Mesodermal cell (in vitro differentiated cells): ENCODE measurements at regions not wholly inside any gene's neighbourhood (a gene's known extent, or its start where the extent isn't known, plus 50 kb on each side); places are given as distances from the start of the nearest gene placed in this dataset.

Experiments
- H3K27ac ChIP-seq: 2 replicates; pipeline ENCODE4 v1.7.0; 2013; ENCODE audit warnings: mild to moderate bottlenecking, low read depth, low read length, moderate library complexity; ENCODE audit not compliant: severe bottlenecking
- H3K36me3 ChIP-seq: 2 replicates; pipeline ENCODE4 v1.7.1; 2013; ENCODE audit warnings: mild to moderate bottlenecking, low read length, moderate library complexity; ENCODE audit not compliant: control insufficient read depth, insufficient read depth
- H3K4me1 ChIP-seq: one replicate; pipeline ENCODE4 v1.7.1; 2013; ENCODE audit warnings: mild to moderate bottlenecking, low read length; ENCODE audit not compliant: insufficient read depth, control insufficient read depth, poor library complexity, severe bottlenecking
- H3K4me3 ChIP-seq: 2 replicates; pipeline ENCODE4 v1.7.0; 2013; ENCODE audit warnings: low read length, control low read depth, mild to moderate bottlenecking; ENCODE audit not compliant: insufficient read depth, poor library complexity, severe bottlenecking; ENCODE audit errors: extremely low read depth
- H3K9me3 ChIP-seq: 2 replicates; pipeline ENCODE4 v1.7.1; 2013; ENCODE audit warnings: mild to moderate bottlenecking, low read length, moderate library complexity; ENCODE audit not compliant: control insufficient read depth
- WGBS, 2 experiments: methylation state at CpG; one replicate each; pipeline ENCODE4 v1.1.5; 2013; ENCODE audit warnings: missing lambda C conversion rate in 2 of 2; ENCODE audit not compliant: insufficient coverage in 2 of 2; 5-methylcytosine and 5-hydroxymethylcytosine counted together

- 80 to 84% methylated on average over 6 to 11 of the region's 16 CpGs for WGBS, 2 experiments
- Histone ChIP-seq H3K4me3 (no peak overlapping the region), H3K9me3 (no peaks in the 10 kb centered on the region), H3K36me3 (no peaks in the 10 kb centered on the region), H3K4me1 (peaks cover 7% of the 10 kb centered on the region), H3K27ac (no peak overlapping the region)
Measured at GRCh38 chr21:35294231-35294898, 245.3 kb upstream of the RUNX1 start.

- Histone ChIP-seq H3K9me3 (peaks cover 4% of the 10 kb centered on the region), H3K4me1 (peaks cover 7% of the 10 kb centered on the region), H3K27ac (no peak overlapping the region), H3K36me3 (no peaks in the 10 kb centered on the region), H3K4me3 (no peak overlapping the region)
- WGBS, 2 experiments, result 100% methylated on average over 1 of the region's 3 CpGs; no CpG with 5 or more reads in 1 of the 2 experiments
Measured at GRCh38 chr21:35291973-35292627, 243.0 kb upstream of the RUNX1 start.

- no peak overlapping the region for H3K4me3 ChIP-seq
- WGBS, 2 experiments, result 90 to 100% methylated on average over 1 to 3 of the region's 3 CpGs
- H3K27ac ChIP-seq, result no peak overlapping the region
- peaks cover 6% of the 10 kb centered on the region for H3K9me3 ChIP-seq
- H3K4me1 ChIP-seq, result peaks cover 7% of the 10 kb centered on the region
- no peaks in the 10 kb centered on the region for H3K36me3 ChIP-seq
Measured at GRCh38 chr21:35291034-35291433, 241.9 kb upstream of the RUNX1 start.

- Histone ChIP-seq H3K27ac (no peak overlapping the region), H3K9me3 (peaks cover 6% of the 10 kb centered on the region), H3K4me3 (no peak overlapping the region), H3K36me3 (no peaks in the 10 kb centered on the region), H3K4me1 (peaks cover 12% of the 10 kb centered on the region)
- no CpG with 5 or more reads among the region's 2 CpGs for WGBS, 2 experiments
Measured at GRCh38 chr21:35288238-35288637, 239.1 kb upstream of the RUNX1 start.

- H3K4me1 ChIP-seq, result peaks cover 20% of the 10 kb centered on the region
- H3K27ac ChIP-seq, result no peak overlapping the region
- WGBS, 2 experiments, result 91 to 100% methylated on average over 6 of the region's 6 CpGs
- H3K4me3 ChIP-seq, result no peak overlapping the region
- peaks cover 6% of the 10 kb centered on the region for H3K9me3 ChIP-seq
- no peaks in the 10 kb centered on the region for H3K36me3 ChIP-seq
Measured at GRCh38 chr21:35284199-35284598, 235.1 kb upstream of the RUNX1 start.

- Histone ChIP-seq H3K27ac (no peak overlapping the region), H3K9me3 (peaks cover 6% of the 10 kb centered on the region), H3K4me3 (no peak overlapping the region), H3K4me1 (peaks cover 20% of the 10 kb centered on the region), H3K36me3 (no peaks in the 10 kb centered on the region)
- 74 to 81% methylated on average over 3 of the region's 5 CpGs for WGBS, 2 experiments
Measured at GRCh38 chr21:35282944-35283343, 233.8 kb upstream of the RUNX1 start.

- Histone ChIP-seq H3K36me3 (no peaks in the 10 kb centered on the region), H3K4me1 (peaks cover 20% of the 10 kb centered on the region)
- 82 to 92% methylated on average over 3 of the region's 3 CpGs for WGBS, 2 experiments
Measured at GRCh38 chr21:35281956-35282355, 232.9 kb upstream of the RUNX1 start.

GRCh38 chr21:35280231-35280630 is 231.1 kb upstream of the RUNX1 start:
- Histone ChIP-seq H3K9me3 (no peaks in the 10 kb centered on the region), H3K27ac (no peak overlapping the region), H3K4me1 (peaks cover 25% of the 10 kb centered on the region), H3K36me3 (no peaks in the 10 kb centered on the region), H3K4me3 (no peak overlapping the region)

More at GRCh38 chr21:35281956-35282355, 232.9 kb upstream of the RUNX1 start:
- Histone ChIP-seq H3K27ac (no peak overlapping the region), H3K4me3 (no peak overlapping the region), H3K9me3 (peaks cover under 1% of the 10 kb centered on the region)

- no peak overlapping the region for H3K4me3 ChIP-seq
- H3K27ac ChIP-seq, result no peak overlapping the region
- WGBS, 2 experiments, result 80 to 93% methylated on average over 1 to 2 of the region's 3 CpGs
- H3K9me3 ChIP-seq, result no peaks in the 10 kb centered on the region
- H3K36me3 ChIP-seq, result no peaks in the 10 kb centered on the region
- peaks cover 10% of the 10 kb centered on the region for H3K4me1 ChIP-seq
Measured at GRCh38 chr21:35275776-35276175, 226.7 kb upstream of the RUNX1 start.

- 91 to 96% methylated on average over 5 to 6 of the region's 7 CpGs for WGBS, 2 experiments
- Histone ChIP-seq H3K27ac (no peak overlapping the region), H3K4me3 (no peak overlapping the region), H3K36me3 (no peaks in the 10 kb centered on the region), H3K4me1 (peaks cover 9% of the 10 kb centered on the region), H3K9me3 (no peaks in the 10 kb centered on the region)
Measured at GRCh38 chr21:35274923-35275322, 225.8 kb upstream of the RUNX1 start.

- H3K9me3 ChIP-seq, result no peaks in the 10 kb centered on the region
- WGBS, 2 experiments, result 90 to 93% methylated on average over 2 of the region's 2 CpGs
- peaks cover 9% of the 10 kb centered on the region for H3K4me1 ChIP-seq
- no peak overlapping the region for H3K27ac ChIP-seq
- no peaks in the 10 kb centered on the region for H3K36me3 ChIP-seq
- no peak overlapping the region for H3K4me3 ChIP-seq
Measured at GRCh38 chr21:35274090-35274489, 225.0 kb upstream of the RUNX1 start.
